GM12891 (cell line): ENCODE measurements at regions not wholly inside any gene's neighbourhood (a gene's known extent, or its start where the extent isn't known, plus 50 kb on each side); places are given as distances from the start of the nearest gene placed in this dataset.
"Not testable (repeated sequence)": the region's sequence is repeated elsewhere in the genome, so short reads cannot be mapped to it uniquely, and the experiment has no call there.

Source experiments
- DNase-seq: peaks from one replicate; pipeline ENCODE4 v3.0.0; 2011; ENCODE audit warnings: low spot score; ENCODE audit not compliant: insufficient read length
- FAIRE-seq: peaks from 2 replicates; lab custom pipeline; 2011; peaks lifted over from hg19 to GRCh38; lab: Jason Lieb, UNC
- PAX5 ChIP-seq: IDR thresholded peaks from 2 replicates; pipeline ENCODE4 v1.6.1; 2011; ENCODE audit warnings: low read length, moderate library complexity, mild to moderate bottlenecking; ENCODE audit not compliant: insufficient read depth, severe bottlenecking
- POLR2A ChIP-seq: IDR thresholded peaks from 2 replicates; pipeline ENCODE4 v1.6.1; 2011; ENCODE audit warnings: low read depth, low read length, control low read depth
- POLR2AphosphoS5 ChIP-seq: IDR thresholded peaks from 2 replicates; pipeline ENCODE4 v1.6.1; 2011; ENCODE audit warnings: low read depth, low read length, control low read depth
- POU2F2 ChIP-seq: IDR thresholded peaks from 2 replicates; pipeline ENCODE4 v1.6.1; 2011; ENCODE audit warnings: low read depth, mild to moderate bottlenecking, control low read depth, low read length, moderate library complexity
- SPI1 ChIP-seq: IDR thresholded peaks from 2 replicates; pipeline ENCODE4 v1.6.1; 2011; ENCODE audit warnings: low read depth, low read length, control low read depth
- TAF1 ChIP-seq: IDR thresholded peaks from 2 replicates; pipeline ENCODE4 v1.6.1; 2011; ENCODE audit warnings: low read depth, low read length, control low read depth

DNA sequence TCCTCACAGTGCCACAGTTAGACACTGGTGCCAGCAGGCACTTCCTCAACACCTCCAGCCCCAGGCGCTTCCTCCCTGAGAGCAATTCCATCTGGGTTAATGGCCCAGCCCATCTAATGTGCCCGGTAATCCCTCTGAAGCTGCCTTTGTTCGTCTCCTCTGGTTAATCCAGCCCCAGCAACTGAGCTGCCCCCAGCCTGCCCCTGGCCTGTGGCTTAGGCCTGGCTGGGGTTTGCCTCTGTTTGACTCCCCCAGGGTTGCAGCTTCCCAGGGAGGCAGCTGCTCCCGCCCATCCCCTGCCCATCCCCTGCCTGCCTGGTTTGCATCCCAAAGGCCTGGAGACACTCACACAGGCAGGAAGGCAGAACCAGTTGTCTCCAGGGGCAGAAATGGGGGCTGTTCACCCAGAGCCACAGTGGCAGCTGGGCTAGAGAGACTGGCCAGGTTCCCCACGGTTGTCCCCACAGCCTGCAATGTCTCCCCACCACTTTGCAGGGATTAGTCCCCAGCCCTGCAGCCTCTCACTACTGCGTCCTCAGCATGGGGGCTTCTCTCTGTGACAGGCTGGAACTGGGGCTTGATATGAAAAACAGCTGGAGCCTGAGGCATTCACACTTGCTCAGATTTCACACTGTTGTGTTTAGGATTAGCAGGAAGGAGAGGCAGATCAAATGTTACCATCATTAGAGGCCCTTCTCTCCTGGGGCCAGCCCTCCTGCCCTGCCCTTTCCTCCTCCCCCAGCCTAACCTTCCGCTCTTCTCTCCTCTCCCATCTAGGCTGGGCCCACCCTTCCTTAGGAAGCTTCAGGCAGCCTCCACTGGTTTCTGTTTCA, 120.2 kb downstream of the TLR5 start:
- no peak for TF ChIP-seq POLR2A
- FAIRE-seq (no peak), DNase-seq (no peak)

GRCh38 chr1:223023863-223024262, 119.2 kb downstream of the TLR5 start:
- no peak for TF ChIP-seq TAF1
- no peak for TF ChIP-seq SPI1
- no peak for TF ChIP-seq POLR2AphosphoS5
- TF ChIP-seq PAX5 = no peak
- no peak for TF ChIP-seq POU2F2
- TF ChIP-seq POLR2A = no peak
- FAIRE-seq = no peak
- DNase-seq = no peak

- not testable (repeated sequence) for DNase-seq, FAIRE-seq
Observed at GRCh38 chr1:223024486-223024885, 118.6 kb downstream of the TLR5 start.

DNA sequence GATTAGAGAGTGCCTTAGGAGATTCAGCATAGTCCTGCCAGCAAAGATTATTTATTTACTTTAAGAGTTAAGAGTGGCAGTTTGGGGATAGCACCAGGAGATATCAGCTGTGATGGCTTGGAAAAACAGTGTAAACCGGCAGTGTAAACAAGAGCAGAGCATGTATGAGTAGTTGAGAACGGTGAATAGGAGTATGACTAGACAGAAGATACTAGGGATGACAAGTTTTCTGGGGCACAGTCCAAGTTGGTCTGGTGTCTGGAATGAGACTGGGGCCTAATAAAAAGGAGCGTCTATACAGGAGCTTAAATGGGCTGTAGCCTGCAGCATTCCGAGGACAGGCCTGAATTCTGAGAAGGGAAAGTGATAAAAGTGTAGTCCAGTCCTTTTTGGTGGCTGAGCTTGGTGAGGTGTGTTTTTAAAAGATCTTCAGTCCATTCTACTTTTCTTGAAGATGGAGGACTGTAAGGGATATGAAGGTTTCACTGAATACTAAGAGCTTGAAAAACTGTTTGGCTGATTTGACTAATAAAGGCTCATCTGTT, 117.8 kb downstream of the TLR5 start:
- not testable (repeated sequence) for FAIRE-seq

GRCh38 chr1:223026639-223027038, 116.4 kb downstream of the TLR5 start:
- FAIRE-seq, DNase-seq: not testable (repeated sequence)

More for the DNA sequence above, 117.8 kb downstream of the TLR5 start:
- not testable (repeated sequence) for DNase-seq

DNA sequence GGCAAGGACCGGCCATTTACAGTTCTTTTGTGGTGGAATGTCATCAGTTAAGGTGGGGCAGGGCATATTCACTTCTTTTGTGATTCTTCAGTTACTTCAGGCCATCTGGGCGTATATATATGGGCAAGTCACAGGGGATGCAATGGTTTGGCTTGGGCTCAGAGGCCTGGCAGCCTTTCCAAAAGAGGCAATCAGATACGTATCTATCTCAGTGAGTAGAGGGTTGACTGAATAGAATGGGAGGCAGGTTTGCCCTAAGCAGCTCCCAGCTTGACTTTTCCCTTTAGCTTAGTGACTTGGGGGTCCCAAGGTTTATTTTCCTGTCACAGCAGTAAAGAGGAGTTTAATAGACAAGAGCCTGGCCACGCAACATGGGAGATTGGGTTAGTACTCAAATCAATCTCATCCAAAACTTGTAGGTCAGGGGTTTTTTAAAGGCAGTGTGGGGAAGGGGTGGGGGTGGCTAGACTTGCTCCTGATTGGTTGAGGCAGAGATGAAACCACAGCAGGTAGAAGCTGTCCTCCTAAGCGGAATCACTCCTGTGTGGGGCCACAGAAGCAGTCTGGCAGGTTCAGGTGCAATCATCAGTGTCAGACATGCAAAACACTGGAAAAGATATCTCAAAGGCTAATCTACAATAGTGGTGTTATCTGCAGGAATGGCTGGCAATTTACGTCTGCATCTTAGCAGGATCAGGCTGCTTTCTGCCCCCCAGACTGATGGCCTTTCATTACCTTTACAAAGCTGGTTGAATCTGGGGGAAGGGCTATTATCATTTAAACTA, 112.9 kb downstream of the TLR5 start:
- FAIRE-seq (no peak), DNase-seq (no peak)
- TF ChIP-seq POLR2A (no peak), POU2F2 (no peak), POLR2AphosphoS5 (no peak), SPI1 (no peak), TAF1 (no peak), PAX5 (no peak)

- DNase-seq (no peak), FAIRE-seq (no peak)
- no peak for TF ChIP-seq TAF1
- no peak for TF ChIP-seq POU2F2
- no peak for TF ChIP-seq SPI1
- TF ChIP-seq PAX5 = no peak
- TF ChIP-seq POLR2AphosphoS5 = no peak
- no peak for TF ChIP-seq POLR2A
Observed at GRCh38 chr1:223030871-223031400, 112.1 kb downstream of the TLR5 start.

- DNase-seq (no peak), FAIRE-seq (no peak)
- TF ChIP-seq POLR2A (no peak), SPI1 (no peak), PAX5 (no peak), POLR2AphosphoS5 (no peak), POU2F2 (no peak), TAF1 (no peak)
Observed at GRCh38 chr1:223031733-223032601, 111.1 kb downstream of the TLR5 start.

- no peak for DNase-seq
- no peak for FAIRE-seq
- no peak for TF ChIP-seq PAX5
- TF ChIP-seq TAF1 = no peak
- TF ChIP-seq POU2F2 = no peak
- TF ChIP-seq POLR2A = no peak
- TF ChIP-seq SPI1 = no peak
- no peak for TF ChIP-seq POLR2AphosphoS5
Observed at GRCh38 chr1:223033658-223034057, 109.4 kb downstream of the TLR5 start.
